ENCODE measurements at regions not wholly inside any gene's neighbourhood (a gene's known extent, or its start where the extent isn't known, plus 50 kb on each side); places are given as distances from the start of the nearest gene placed in this dataset.

DNA sequence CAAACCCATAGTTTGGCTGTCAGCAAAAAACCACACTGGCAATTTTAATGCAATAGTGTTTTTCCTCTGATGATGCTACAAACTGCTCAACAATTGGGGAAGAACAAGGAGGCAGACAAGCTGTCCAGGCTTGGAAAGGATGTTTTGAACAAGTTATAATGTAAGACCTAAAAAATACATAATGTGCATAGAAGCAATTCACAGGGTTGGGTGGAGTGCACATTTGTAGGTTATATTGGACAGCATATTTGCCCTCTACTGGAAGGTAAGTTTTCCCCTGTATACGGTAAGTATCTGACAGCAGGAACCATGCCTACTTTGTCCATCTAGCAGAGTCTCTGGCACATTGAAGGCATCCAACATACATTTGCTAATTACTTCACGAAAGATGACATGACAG is 114.3 kb upstream of the PUM3 start:
- no peaks in the 10 kb centered on the region for H3K36me3 ChIP-seq
- no peaks in the 10 kb centered on the region for H3K4me1 ChIP-seq
- no peak overlapping the region for H3K27ac ChIP-seq
- no peak for TF ChIP-seq CTCF (IDR thresholded peaks at IDR 0.05)
- DNase-seq (no peak), ATAC-seq (no peak)
- peaks cover 0 to 4% of the 10 kb centered on the region in 2 donors for H3K27me3 ChIP-seq
- H3K9me3 ChIP-seq: no peaks in the 10 kb centered on the region
- intact Hi-C loops (cut with DNase I): no loop called here
- no peak overlapping the region for H3K4me3 ChIP-seq

- Histone ChIP-seq H3K27me3 (peaks cover 0 to 4% of the 10 kb centered on the region in 2 donors), H3K4me1 (no peaks in the 10 kb centered on the region), H3K36me3 (no peaks in the 10 kb centered on the region), H3K9me3 (no peaks in the 10 kb centered on the region), H3K27ac (no peak overlapping the region), H3K4me3 (no peak overlapping the region)
- ATAC-seq (no peak), DNase-seq (no peak)
- no peak for TF ChIP-seq CTCF (IDR thresholded peaks at IDR 0.05)
- intact Hi-C loops (cut with DNase I): no loop called here
Observed at GRCh38 chr9:2957656-2958200, 113.8 kb upstream of the PUM3 start.

DNA sequence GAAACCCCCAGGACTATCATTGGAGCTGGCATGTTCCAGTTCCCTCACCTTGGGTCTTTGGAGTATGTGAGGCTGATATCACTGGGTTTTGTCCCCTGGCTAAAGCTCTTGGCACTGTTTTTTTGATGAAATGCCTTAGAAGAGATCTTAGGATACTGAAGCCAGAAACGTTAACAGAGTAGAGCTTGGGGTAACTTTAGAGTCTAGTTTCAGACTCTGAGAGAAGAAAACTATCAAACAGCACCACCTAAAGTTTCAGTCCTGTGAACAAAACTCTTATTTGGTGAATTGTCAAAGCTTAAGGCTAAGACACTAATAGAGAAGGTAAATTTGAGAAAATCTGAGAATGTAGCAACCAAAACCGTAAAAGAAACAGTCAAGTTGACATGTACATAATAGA is 111.7 kb upstream of the PUM3 start:
- Histone ChIP-seq H3K9me3 (no peaks in the 10 kb centered on the region), H3K27me3 (peaks cover 0 to 4% of the 10 kb centered on the region in 2 donors), H3K4me1 (no peaks in the 10 kb centered on the region), H3K4me3 (no peak overlapping the region), H3K36me3 (no peaks in the 10 kb centered on the region), H3K27ac (no peak overlapping the region)
- no peak for ATAC-seq
- intact Hi-C loops (cut with DNase I): no loop called here
- no peak for TF ChIP-seq CTCF (IDR thresholded peaks at IDR 0.05)
- DNase-seq: no peak

GRCh38 chr9:2939368-2939767 is 95.5 kb upstream of the PUM3 start:
- no peak for TF ChIP-seq CTCF (IDR thresholded peaks at IDR 0.05)

DNA sequence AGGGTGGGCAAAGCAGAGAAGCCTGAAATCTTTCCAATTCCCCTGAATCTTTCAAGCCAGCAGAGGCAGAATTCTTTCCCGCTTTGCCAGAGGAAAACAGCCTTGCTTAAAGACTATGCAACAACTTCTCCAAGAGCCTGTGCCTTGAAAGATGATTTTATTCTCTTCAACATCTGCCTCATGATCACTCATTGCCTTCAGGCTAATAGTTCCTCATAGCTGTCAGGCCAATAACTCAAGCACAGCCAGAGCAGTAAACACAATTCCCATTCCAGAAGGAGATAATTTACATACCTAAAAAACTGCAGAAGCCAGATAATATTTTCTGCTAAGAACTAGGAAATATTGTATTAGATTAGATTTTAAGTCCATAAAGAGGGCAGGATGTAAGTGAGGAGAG is 92.3 kb upstream of the PUM3 start:
- Histone ChIP-seq H3K36me3 (no peaks in the 10 kb centered on the region), H3K27me3 (no peaks in the 10 kb centered on the region), H3K4me3 (no peak overlapping the region), H3K9me3 (no peaks in the 10 kb centered on the region), H3K27ac (no peak overlapping the region), H3K4me1 (no peaks in the 10 kb centered on the region)
- intact Hi-C loops (cut with DNase I): no loop called here
- DNase-seq: no peak
- TF ChIP-seq CTCF (IDR thresholded peaks at IDR 0.05): no peak
- ATAC-seq: no peak

More at GRCh38 chr9:2939368-2939767, 95.5 kb upstream of the PUM3 start:
- Histone ChIP-seq H3K9me3 (no peaks in the 10 kb centered on the region), H3K4me1 (no peaks in the 10 kb centered on the region), H3K4me3 (no peak overlapping the region), H3K27me3 (no peaks in the 10 kb centered on the region), H3K36me3 (no peaks in the 10 kb centered on the region), H3K27ac (no peak overlapping the region)
- no peak for DNase-seq
- no peak for ATAC-seq
- intact Hi-C loops (cut with DNase I): no loop called here

Measured in left lung (tissue), 4 donors.